AG09319 (cell line): ENCODE measurements at regions not wholly inside any gene's neighbourhood (a gene's known extent, or its start where the extent isn't known, plus 50 kb on each side); places are given as distances from the start of the nearest gene placed in this dataset.

Experiments
- DNase-seq: peaks from one replicate; pipeline ENCODE4 v3.0.0-alpha.2; 2010; ENCODE audit warnings: low read depth; ENCODE audit errors: extremely low read depth
- CTCF ChIP-seq: IDR thresholded peaks from 2 replicates; pipeline ENCODE4 v1.5.1; 2011; ENCODE audit warnings: low read depth, mild to moderate bottlenecking, inconsistent platforms, low read length, moderate library complexity

GRCh38 chr3:87370007-87370406, 93.6 kb upstream of the POU1F1 start:
- no peak for DNase-seq
- no peak for TF ChIP-seq CTCF

GRCh38 chr3:87367736-87368135, 91.4 kb upstream of the POU1F1 start:
- no peak for DNase-seq
- TF ChIP-seq CTCF: no peak

- DNase-seq: no peak
- no peak for TF ChIP-seq CTCF
These were observed 87.3 kb upstream of the POU1F1 start for GRCh38 chr3:87363721-87364120.

- DNase-seq: no peak
- no peak for TF ChIP-seq CTCF
These were observed 85.6 kb upstream of the POU1F1 start for GRCh38 chr3:87361956-87362355.

- no peak for TF ChIP-seq CTCF
These were observed 84.9 kb upstream of the POU1F1 start for GRCh38 chr3:87361271-87361670.

GRCh38 chr3:87359826-87360225, 83.4 kb upstream of the POU1F1 start:
- no peak for DNase-seq
- TF ChIP-seq CTCF: no peak

More at GRCh38 chr3:87361271-87361670, 84.9 kb upstream of the POU1F1 start:
- no peak for DNase-seq

- DNase-seq: no peak
- no peak for TF ChIP-seq CTCF
These were observed 82.6 kb upstream of the POU1F1 start for GRCh38 chr3:87359025-87359424.
